ENCODE measurements at regions not wholly inside any gene's neighbourhood (a gene's known extent, or its start where the extent isn't known, plus 50 kb on each side); places are given as distances from the start of the nearest gene placed in this dataset.

GRCh38 chr9:106784076-106784475 is 78.9 kb upstream of the ZNF462 start:
- TF ChIP-seq YY1 (IDR thresholded peaks at IDR 0.05; ENCODE audit: insufficient read depth, insufficient read length), result no peak
- no peak for TF ChIP-seq SUZ12 (IDR thresholded peaks at IDR 0.05; ENCODE audit: extremely low read depth, insufficient read depth, insufficient read length)
- TF ChIP-seq ZNF274 (IDR thresholded peaks at IDR 0.05; ENCODE audit: low read depth, low read length), result no peak
